ENCODE measurements at regions not wholly inside any gene's neighbourhood (a gene's known extent, or its start where the extent isn't known, plus 50 kb on each side); places are given as distances from the start of the nearest gene placed in this dataset.

DNA sequence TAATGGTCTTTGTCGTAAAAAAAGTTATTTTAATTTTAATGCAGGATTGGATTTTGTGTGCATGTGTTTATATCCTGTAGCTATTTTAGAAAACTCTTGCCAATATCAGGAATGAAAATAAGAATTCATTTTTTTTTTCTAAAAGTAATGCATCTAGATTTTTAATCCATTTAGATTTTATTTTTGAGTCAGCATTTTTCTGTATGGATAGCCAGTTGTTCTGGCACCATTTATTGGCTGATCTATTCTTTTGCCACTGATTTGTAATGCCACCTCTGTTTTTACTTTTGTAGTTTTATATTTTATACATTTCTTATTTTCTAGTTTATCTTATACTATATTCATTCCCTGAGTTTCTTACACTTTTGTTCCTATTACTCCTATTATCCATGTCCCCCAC lies 343.0 kb downstream of the FOXG1 start:
- TF ChIP-seq, protein P1, sequence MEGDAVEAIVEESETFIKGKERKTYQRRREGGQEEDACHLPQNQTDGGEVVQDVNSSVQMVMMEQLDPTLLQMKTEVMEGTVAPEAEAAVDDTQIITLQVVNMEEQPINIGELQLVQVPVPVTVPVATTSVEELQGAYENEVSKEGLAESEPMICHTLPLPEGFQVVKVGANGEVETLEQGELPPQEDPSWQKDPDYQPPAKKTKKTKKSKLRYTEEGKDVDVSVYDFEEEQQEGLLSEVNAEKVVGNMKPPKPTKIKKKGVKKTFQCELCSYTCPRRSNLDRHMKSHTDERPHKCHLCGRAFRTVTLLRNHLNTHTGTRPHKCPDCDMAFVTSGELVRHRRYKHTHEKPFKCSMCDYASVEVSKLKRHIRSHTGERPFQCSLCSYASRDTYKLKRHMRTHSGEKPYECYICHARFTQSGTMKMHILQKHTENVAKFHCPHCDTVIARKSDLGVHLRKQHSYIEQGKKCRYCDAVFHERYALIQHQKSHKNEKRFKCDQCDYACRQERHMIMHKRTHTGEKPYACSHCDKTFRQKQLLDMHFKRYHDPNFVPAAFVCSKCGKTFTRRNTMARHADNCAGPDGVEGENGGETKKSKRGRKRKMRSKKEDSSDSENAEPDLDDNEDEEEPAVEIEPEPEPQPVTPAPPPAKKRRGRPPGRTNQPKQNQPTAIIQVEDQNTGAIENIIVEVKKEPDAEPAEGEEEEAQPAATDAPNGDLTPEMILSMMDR (IDR thresholded peaks at IDR 0.05): no peak
- no peak overlapping the region for H3K27ac Mint-ChIP-seq
- DNase-seq (no peak), ATAC-seq (ENCODE audit: poor library complexity) (no peak)
- Histone ChIP-seq H3K36me3 (ENCODE audit: insufficient read depth, low read length) (no peaks in the 10 kb centered on the region), H3K27ac (ENCODE audit: low read depth in 1 of 2, low read length in 2 of 2) (no peak overlapping the region), H3K4me3 (ENCODE audit: low read length) (no peak overlapping the region), H3K4me1 (ENCODE audit: insufficient read depth, low read length) (no peaks in the 10 kb centered on the region), H3K27me3 (ENCODE audit: control insufficient read depth in 1 of 2, insufficient read depth in 2 of 2, low read length in 2 of 2) (no peaks in the 10 kb centered on the region), H3K9me3 (ENCODE audit: control insufficient read depth in 1 of 2, insufficient read depth in 1 of 2, low read length in 2 of 2) (peaks cover 0 to 5% of the 10 kb centered on the region in 2 experiments)
- H3K4me1 Mint-ChIP-seq (ENCODE audit: low read depth): no peaks in the 10 kb centered on the region
- ChIA-PET POLR2A (no interaction called here), CTCF (no interaction called here)
- no peak overlapping the region for H3K4me3 Mint-ChIP-seq
- no peaks in the 10 kb centered on the region for H3K27me3 Mint-ChIP-seq
- intact Hi-C loops (cut with DNase I, micrococcal nuclease): no loop called here
- no peaks in the 10 kb centered on the region for H3K36me3 Mint-ChIP-seq (ENCODE audit: low read depth)
- H3K9me3 Mint-ChIP-seq: peaks cover 11% of the 10 kb centered on the region

DNA sequence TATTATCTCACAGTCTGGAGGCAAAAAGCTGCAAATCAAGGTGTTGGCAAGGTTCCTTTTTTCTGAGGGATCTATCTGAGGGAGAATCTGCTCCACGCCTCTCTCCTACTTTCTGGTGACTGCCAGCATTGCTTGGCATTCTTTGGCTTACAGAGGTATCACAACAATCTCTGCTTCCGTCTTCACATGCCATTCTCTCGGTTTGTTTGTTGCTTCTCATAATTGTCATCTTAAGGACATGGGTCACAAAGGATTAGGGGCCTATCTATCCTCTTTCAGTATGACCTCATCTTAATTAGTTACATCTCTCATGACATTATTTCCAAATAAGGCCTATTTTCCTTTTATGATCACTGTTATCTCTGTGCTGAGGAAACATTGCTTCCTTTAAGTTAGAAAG lies 345.0 kb downstream of the FOXG1 start:
- POLR2A ChIA-PET: no interaction called here
- no peak overlapping the region for H3K4me3 ChIP-seq (ENCODE audit: low read length)
- Mint-ChIP-seq H3K27ac (no peak overlapping the region), H3K9me3 (peaks cover 11% of the 10 kb centered on the region), H3K27me3 (no peaks in the 10 kb centered on the region), H3K36me3 (ENCODE audit: low read depth) (no peaks in the 10 kb centered on the region), H3K4me3 (no peak overlapping the region), H3K4me1 (ENCODE audit: low read depth) (no peaks in the 10 kb centered on the region)
- no peaks in the 10 kb centered on the region for H3K36me3 ChIP-seq (ENCODE audit: insufficient read depth, low read length)
- TF ChIP-seq, protein P1 (IDR thresholded peaks at IDR 0.05): no peak
- intact Hi-C loops (cut with DNase I, micrococcal nuclease): no loop called here
- H3K27me3 ChIP-seq (ENCODE audit: control insufficient read depth in 1 of 2, insufficient read depth in 2 of 2, low read length in 2 of 2): no peaks in the 10 kb centered on the region
- ATAC-seq (ENCODE audit: poor library complexity) (no peak), DNase-seq (no peak)
- no peak overlapping the region for H3K27ac ChIP-seq (ENCODE audit: low read depth in 1 of 2, low read length in 2 of 2)
- no peaks in the 10 kb centered on the region for H3K4me1 ChIP-seq (ENCODE audit: insufficient read depth, low read length)
- peaks cover 0 to 9% of the 10 kb centered on the region in 2 experiments for H3K9me3 ChIP-seq (ENCODE audit: control insufficient read depth in 1 of 2, insufficient read depth in 1 of 2, low read length in 2 of 2)
- CTCF ChIA-PET: no interaction called here

DNA sequence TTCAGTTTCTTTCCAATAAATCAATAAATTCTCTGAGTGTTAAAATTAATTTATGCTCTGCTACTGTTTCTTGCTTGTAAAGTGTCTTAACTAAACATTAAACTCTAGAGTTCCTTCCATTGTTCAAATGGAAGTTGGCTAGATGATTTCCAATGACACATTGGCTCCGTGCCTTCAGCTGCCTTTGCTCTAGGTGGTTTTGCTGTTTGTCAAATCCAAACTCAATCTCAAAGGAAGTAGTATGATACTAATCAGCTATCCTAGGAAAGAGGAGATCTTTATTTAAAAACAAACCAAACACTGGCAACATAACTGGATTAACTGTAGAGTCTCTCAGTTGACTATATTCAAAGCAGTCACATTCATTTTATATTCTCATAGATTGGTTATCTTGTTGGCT lies 356.4 kb downstream of the FOXG1 start:
- peaks cover 24% of the 10 kb centered on the region for H3K9me3 Mint-ChIP-seq
- no peak overlapping the region for H3K27ac Mint-ChIP-seq
- Histone ChIP-seq H3K36me3 (ENCODE audit: insufficient read depth, low read length) (no peaks in the 10 kb centered on the region), H3K27me3 (ENCODE audit: control insufficient read depth in 1 of 2, insufficient read depth in 2 of 2, low read length in 2 of 2) (no peaks in the 10 kb centered on the region), H3K9me3 (ENCODE audit: control insufficient read depth in 1 of 2, insufficient read depth in 1 of 2, low read length in 2 of 2) (no peaks in the 10 kb centered on the region), H3K4me1 (ENCODE audit: insufficient read depth, low read length) (no peaks in the 10 kb centered on the region), H3K27ac (ENCODE audit: low read depth in 1 of 2, low read length in 2 of 2) (no peak overlapping the region), H3K4me3 (ENCODE audit: low read length) (no peak overlapping the region)
- TF ChIP-seq, protein P1 (IDR thresholded peaks at IDR 0.05): no peak
- no peak for DNase-seq
- POLR2A ChIA-PET: no interaction called here
- no peaks in the 10 kb centered on the region for H3K27me3 Mint-ChIP-seq
- H3K4me3 Mint-ChIP-seq: no peak overlapping the region
- intact Hi-C loops (cut with DNase I, micrococcal nuclease): no loop called here
- no peak for ATAC-seq (ENCODE audit: poor library complexity)
- no peaks in the 10 kb centered on the region for H3K4me1 Mint-ChIP-seq (ENCODE audit: low read depth)
- H3K36me3 Mint-ChIP-seq (ENCODE audit: low read depth): no peaks in the 10 kb centered on the region
- CTCF ChIA-PET: no interaction called here
